ENCODE measurements at regions not wholly inside any gene's neighbourhood (a gene's known extent, or its start where the extent isn't known, plus 50 kb on each side); places are given as distances from the start of the nearest gene placed in this dataset.
"Not testable (repeated sequence)": the region's sequence is repeated elsewhere in the genome, so short reads cannot be mapped to it uniquely, and the experiment has no call there.

DNA sequence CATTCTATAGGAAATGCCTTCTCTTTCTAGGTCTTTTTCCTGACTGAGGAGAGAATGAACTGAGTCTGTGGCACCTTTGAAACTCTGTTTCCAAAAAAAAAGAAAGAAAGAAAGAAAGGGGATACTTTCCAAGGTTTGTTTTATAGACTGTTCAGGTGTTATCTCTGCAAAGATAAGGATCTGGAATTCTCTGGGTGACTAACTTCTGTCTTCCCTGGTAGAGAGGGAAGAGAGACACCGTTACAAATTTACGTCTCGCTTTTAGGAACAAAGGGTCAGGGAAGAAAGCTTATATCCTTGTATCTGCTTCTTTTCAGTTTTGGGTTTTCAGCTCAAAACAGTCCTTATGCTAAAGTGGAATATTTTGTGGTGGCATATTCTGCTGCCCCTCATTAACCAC lies 314.1 kb downstream of the RAPGEF2 start:
- Histone ChIP-seq H3K27ac (replicated peaks) (no peak overlapping the region), H3K4me3 (no peak overlapping the region), H3K4me1 (peaks cover 15% of the 10 kb centered on the region), H3K9me3 (replicated peaks) (peaks cover 25% of the 10 kb centered on the region), H3K27me3 (ENCODE audit: low read depth) (no peaks in the 10 kb centered on the region), H3K36me3 (peaks cover 5% of the 10 kb centered on the region)
- DNase-seq: no peak
- TF ChIP-seq, protein P1, sequence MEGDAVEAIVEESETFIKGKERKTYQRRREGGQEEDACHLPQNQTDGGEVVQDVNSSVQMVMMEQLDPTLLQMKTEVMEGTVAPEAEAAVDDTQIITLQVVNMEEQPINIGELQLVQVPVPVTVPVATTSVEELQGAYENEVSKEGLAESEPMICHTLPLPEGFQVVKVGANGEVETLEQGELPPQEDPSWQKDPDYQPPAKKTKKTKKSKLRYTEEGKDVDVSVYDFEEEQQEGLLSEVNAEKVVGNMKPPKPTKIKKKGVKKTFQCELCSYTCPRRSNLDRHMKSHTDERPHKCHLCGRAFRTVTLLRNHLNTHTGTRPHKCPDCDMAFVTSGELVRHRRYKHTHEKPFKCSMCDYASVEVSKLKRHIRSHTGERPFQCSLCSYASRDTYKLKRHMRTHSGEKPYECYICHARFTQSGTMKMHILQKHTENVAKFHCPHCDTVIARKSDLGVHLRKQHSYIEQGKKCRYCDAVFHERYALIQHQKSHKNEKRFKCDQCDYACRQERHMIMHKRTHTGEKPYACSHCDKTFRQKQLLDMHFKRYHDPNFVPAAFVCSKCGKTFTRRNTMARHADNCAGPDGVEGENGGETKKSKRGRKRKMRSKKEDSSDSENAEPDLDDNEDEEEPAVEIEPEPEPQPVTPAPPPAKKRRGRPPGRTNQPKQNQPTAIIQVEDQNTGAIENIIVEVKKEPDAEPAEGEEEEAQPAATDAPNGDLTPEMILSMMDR (IDR thresholded peaks at IDR 0.05; ENCODE audit: borderline replicate concordance): no peak
- intact Hi-C loops (cut with micrococcal nuclease): no loop called here

DNA sequence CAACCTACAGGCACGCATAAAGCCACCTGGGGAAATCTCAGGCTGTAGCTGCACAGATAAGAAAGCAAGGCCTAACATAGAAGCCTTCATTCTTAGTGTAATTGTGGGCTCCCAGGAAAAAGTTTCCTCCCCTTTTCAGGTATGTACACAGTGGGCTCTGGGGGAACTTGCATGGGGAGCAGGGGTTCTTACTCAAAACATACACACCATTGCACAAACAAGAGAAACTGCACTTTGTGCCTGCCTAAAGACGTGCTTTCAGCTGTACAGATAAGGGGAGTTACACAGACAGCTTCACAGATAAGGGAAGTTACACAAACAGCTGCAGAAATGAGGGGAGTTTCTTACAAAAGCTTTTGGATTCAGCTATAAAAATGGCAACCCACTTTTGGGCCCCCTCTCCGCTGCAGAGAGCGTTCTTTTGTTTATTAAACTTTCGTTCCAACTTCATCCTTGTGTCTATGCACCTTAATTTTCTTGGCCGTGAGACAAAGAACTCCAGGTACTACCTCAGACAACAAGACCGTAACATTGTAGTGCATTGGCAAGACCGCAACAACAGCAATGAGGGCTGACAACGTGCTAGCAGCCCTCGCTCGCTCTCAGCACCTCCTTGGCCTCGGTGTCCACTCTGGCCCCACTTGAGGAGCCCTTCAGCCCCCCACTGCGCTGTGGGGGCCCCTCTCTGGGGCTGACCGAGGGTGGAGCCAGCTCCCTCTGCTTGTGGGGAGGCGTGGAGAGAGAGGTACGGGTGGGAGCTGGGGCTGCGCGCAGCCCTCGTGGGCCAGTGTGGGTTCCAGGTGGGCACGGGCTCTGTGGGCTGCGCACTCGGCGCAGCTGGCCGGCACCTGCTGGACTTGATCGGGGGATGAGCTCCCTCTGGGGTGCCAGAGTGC lies 317.5 kb downstream of the RAPGEF2 start:
- no peaks in the 10 kb centered on the region for H3K27me3 ChIP-seq (ENCODE audit: low read depth)
- DNase-seq: no peak
- H3K27ac ChIP-seq (replicated peaks): no peak overlapping the region
- H3K4me1 ChIP-seq: no peaks in the 10 kb centered on the region
- peaks cover 25% of the 10 kb centered on the region for H3K9me3 ChIP-seq (replicated peaks)
- TF ChIP-seq, protein P1 (IDR thresholded peaks at IDR 0.05; ENCODE audit: borderline replicate concordance): no peak
- intact Hi-C loops (cut with micrococcal nuclease): no loop called here
- no peak overlapping the region for H3K4me3 ChIP-seq
- peaks cover 5% of the 10 kb centered on the region for H3K36me3 ChIP-seq

DNA sequence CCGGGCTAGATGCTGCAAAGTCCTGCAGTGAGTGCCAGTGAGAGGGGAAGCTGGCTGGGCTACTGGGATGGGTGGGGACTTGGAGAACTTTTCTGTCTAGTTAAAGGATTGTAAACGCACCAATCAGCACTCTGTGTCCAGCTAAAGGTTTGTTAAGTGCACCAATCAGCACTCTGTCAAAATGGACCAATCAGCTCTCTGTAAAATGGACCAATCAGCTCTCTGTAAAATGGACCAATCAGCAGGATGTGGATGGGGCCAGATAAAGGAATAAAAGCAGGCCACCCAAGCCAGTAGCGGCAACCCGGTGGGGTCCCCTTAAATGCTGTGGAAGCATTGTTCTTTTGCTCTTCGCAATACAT lies 318.2 kb downstream of the RAPGEF2 start:
- intact Hi-C loops (cut with micrococcal nuclease); DNase-seq; H3K27me3 ChIP-seq (ENCODE audit: low read depth); H3K36me3 ChIP-seq; H3K4me1 ChIP-seq; H3K27ac ChIP-seq (replicated peaks); H3K4me3 ChIP-seq: not testable (repeated sequence)
- H3K9me3 ChIP-seq (replicated peaks): peaks cover 25% of the 10 kb centered on the region

DNA sequence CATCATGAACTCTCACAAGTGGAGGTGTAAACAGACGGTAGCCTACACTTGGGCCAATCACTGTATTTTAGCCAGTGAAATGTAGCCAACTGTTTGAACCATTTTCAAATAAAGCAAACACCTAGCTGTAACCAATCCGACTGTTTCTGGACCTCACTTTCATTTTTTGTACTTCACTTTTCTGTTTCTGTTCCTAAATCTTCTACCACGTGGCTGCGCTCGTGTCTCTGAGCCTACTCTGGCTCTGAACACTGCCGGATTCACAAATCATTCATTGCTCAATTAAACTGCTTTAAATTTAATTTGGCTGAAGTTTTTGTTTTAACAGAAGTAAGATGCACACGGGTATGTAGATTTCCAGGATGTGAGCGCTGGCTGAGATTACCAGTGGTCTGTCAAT lies 319.1 kb downstream of the RAPGEF2 start:
- TF ChIP-seq, protein P1 (IDR thresholded peaks at IDR 0.05; ENCODE audit: borderline replicate concordance): no peak
- Histone ChIP-seq H3K4me1 (no peaks in the 10 kb centered on the region), H3K27ac (replicated peaks) (no peak overlapping the region), H3K27me3 (ENCODE audit: low read depth) (no peaks in the 10 kb centered on the region), H3K4me3 (no peak overlapping the region), H3K36me3 (peaks cover 5% of the 10 kb centered on the region), H3K9me3 (replicated peaks) (peaks cover 25% of the 10 kb centered on the region)
- intact Hi-C loops (cut with micrococcal nuclease): no loop called here
- no peak for DNase-seq

DNA sequence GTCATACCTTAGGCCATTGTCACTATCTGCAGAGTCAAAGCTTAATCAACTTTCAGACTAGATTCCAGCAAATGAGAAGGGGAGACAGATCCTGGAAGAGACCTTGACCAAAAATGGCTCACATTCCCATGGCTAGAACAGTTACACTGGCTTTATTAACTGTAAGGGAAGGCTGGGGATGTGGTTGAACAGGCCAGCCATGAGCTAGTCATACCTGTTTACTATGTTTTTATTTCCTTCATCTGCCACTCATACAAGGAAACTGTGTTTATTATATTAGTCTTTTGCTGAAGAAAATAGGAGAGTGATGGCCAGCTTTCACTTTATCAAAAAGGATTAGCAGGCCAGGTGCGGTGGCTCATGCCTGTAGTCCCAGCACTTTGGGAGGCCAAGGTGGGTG lies 319.7 kb downstream of the RAPGEF2 start:
- Histone ChIP-seq H3K36me3 (peaks cover 5% of the 10 kb centered on the region), H3K4me1 (peaks cover under 1% of the 10 kb centered on the region), H3K4me3 (no peak overlapping the region), H3K27ac (replicated peaks) (no peak overlapping the region), H3K27me3 (ENCODE audit: low read depth) (no peaks in the 10 kb centered on the region), H3K9me3 (replicated peaks) (peaks cover 25% of the 10 kb centered on the region)
- intact Hi-C loops (cut with micrococcal nuclease): no loop called here
- TF ChIP-seq, protein P1 (IDR thresholded peaks at IDR 0.05; ENCODE audit: borderline replicate concordance): no peak
- no peak for DNase-seq

DNA sequence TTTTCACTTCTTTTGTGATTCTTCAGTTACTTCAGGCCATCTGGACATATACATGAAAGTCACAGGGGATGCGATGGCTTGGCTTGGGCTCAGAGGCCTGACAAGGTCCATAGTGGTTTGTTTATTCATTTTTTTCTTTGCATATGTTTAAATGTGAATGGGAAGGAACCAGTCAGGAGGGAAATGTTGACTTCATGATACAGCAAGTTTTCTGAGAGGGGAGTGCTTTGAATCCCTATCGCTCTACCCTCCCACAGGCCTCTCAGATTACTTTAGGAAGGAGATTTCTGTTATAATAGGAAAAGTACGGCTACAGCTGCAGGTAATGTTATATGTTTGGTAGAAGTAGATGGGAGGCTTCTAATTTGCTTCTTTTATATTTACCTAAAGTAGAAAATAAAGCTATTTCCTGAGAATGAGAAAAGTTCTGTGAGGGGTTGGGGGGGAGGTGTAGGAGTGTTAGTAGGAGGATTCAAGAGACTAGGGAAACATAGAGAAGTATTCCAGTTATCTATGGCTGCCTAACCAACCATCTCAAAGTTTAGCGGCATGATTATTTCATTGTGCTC lies 322.9 kb downstream of the RAPGEF2 start:
- Histone ChIP-seq H3K4me1 (peaks cover 20% of the 10 kb centered on the region), H3K27ac (replicated peaks) (no peak overlapping the region), H3K36me3 (no peaks in the 10 kb centered on the region), H3K9me3 (replicated peaks) (peaks cover 4% of the 10 kb centered on the region), H3K27me3 (ENCODE audit: low read depth) (no peaks in the 10 kb centered on the region), H3K4me3 (no peak overlapping the region)
- intact Hi-C loops (cut with micrococcal nuclease): no loop called here
- TF ChIP-seq, protein P1 (IDR thresholded peaks at IDR 0.05; ENCODE audit: borderline replicate concordance): no peak
- DNase-seq: no peak
